Renal cortical epithelial cell (primary cell): ENCODE measurements at regions not wholly inside any gene's neighbourhood (a gene's known extent, or its start where the extent isn't known, plus 50 kb on each side); places are given as distances from the start of the nearest gene placed in this dataset.
A peak's percentile ranks its signal among the peaks of the same experiment; 100 is the strongest.
"Not testable (repeated sequence)": the region's sequence is repeated elsewhere in the genome, so short reads cannot be mapped to it uniquely, and the experiment has no call there.

Experiments used
- DNase-seq: peaks from one replicate; pipeline ENCODE4 v3.0.0-alpha.2; 2011; ENCODE audit warnings: low read depth

DNA sequence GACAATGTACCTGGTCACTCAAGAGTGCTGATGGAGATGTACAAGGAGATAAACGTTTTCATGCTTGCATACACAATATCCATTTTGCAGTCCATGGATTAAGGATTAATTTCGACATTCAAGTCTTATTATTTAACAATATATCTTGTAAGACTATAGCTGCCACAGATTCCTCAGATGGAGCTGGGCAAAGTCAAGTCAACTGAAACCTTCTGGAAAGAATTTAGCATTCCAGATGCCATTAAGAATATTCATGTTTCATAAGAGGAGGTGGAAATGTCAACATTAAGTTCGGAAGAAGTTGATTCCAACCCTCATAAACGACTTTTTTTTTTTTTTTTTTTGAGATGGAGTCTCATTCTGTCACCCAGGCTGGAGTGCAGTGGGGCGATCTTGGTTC lies 126.0 kb downstream of the SHANK2 start:
- not testable (repeated sequence) for DNase-seq

DNA sequence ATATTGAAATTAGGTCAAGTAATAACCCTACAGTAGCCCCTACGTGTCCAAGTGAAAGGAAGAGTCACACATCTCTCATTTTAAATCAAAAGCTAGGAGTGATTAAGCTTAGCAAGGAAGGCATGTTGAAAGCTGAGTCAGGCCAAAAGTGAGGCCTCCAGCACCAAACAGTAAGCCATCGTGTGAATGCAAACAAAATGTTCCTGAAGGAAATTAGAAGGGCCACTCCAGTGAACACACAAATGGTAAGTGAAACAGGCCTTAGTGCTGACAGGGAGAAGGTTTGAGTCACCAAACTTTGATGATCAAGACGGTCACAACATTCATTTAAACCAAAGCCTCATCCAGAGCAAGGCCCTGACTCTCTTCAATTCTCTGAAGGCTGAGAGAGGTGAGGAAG lies 127.2 kb downstream of the SHANK2 start:
- peak; percentile 75 for DNase-seq

DNA sequence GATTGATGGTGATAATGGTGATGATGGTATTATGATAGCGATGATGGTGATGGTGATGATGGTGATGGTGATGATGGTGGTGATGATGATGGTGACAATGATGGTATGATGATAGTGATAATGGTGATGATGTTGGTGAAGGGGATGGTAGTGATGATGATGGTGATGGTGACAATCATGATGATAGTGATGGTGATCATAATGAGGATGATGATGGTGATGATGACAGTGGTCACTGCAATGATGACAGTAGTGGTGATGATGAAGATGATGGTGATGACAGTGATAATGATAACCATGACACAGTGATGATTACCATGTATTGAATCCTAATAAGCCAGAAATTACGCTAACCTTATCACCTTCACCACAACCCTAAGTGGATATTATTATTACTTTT lies 128.2 kb downstream of the SHANK2 start:
- DNase-seq, result no peak

DNA sequence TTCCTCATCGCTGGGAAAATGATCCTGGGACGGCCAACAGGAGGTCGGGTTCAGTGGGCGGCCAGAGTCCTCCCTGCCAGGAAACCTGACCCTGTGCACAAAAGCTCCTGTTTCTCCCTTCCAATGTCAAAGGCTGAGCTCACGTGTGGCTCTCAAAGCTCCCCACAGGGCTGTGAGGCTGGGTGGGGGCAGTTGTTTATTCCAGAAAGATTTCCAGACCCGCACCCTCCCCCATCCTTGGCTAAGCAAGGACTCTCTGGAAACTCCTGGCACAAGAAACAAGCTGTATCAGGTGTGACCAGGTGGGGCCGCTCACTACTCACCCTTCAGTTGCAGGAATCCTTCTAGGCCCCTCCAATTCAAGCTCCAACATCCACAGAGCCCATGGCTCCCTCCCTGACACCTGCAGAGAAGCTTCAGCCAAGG lies 131.9 kb downstream of the SHANK2 start:
- DNase-seq, result peak; percentile 69

DNA sequence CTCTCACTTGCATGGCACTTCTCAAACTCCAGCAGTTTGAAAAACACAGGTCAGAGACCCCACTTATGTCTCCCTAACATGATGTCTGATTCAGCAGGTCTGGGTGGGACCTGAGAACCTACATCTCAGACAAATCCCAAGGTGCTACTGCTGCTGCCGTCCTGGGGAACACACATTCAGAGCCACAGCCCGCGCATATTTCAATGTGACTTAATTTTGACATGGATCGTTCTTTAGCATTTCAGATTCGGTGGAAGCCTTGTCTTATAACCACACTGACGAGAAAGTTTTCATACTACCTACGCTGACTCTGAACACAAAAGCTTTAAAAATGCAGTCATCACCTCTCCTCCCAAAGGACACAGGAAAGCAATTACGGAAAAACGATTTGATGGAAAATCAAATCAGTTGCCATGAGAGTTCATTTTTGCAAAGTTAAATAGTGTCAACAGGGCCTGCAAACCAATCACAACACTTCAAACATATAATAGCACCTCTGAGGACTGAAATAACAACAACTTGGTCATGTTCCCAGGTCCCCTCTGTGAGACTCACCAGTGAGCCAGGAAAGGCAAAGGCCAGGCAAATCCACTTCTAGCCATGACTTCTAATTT lies 132.6 kb downstream of the SHANK2 start:
- DNase-seq, result no peak

DNA sequence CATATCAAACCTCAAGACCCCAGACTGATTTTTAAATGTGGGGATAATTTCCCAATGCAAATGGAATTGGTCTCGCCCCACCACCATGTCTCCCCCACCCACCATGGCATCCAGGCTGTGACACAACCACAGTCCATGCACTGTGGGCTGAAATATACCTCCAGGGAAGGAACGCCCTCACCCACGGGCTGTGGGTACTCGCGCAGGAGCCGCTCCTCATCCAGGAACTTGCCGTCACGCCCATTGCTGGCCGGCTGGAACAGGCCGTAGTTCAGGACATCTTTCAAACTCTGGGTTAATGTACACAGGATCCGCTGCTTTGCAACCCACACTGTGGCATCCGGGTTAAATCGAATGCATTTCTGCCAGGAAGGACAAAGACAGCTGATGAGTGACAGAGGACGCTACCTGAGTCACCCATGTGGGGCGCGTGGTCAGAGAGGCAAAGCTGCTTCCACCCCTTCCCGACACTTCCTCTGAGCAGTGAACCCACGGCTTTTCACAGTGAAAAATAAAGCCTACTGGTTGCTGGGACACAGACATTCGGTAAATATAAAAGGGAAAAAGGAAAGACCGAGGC lies 133.6 kb downstream of the SHANK2 start:
- DNase-seq, result peak; percentile 83

DNA sequence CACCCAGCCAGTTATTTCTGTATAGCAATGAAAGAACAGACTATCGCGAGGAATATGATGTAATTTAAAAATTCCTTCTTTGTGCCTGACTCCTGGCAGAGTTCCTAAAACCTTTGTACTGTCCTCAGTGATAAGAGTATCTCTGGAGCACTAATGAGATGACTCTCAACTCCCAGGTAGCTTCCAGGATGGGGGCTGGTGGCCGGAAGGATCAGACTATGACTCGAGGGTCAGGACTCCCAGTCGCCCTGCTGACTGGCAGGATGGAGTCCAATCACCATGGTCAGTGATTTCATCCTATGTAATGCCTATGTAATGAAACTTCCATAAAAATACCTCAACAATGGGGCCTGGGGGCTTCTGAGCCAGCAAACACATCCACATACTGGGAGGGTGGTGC lies 135.1 kb downstream of the SHANK2 start:
- DNase-seq, result no peak

DNA sequence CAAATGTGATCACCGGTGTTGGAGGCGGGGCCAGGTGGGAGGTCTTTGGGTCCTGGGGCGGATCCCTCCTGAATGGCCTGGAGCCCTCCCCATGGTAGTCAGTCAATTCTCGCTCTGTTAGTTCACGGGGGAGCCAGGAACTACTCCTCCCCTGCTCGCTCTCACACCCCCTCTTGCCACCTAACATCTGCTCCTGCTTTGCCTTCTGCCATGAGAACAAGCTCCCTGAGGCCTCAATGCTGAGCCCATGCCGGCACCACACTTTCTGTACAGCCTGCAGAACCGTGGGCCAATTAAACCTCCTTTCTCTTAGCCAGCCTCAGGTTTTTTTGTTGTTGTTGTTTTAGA lies 135.7 kb downstream of the SHANK2 start:
- DNase-seq, result no peak

DNA sequence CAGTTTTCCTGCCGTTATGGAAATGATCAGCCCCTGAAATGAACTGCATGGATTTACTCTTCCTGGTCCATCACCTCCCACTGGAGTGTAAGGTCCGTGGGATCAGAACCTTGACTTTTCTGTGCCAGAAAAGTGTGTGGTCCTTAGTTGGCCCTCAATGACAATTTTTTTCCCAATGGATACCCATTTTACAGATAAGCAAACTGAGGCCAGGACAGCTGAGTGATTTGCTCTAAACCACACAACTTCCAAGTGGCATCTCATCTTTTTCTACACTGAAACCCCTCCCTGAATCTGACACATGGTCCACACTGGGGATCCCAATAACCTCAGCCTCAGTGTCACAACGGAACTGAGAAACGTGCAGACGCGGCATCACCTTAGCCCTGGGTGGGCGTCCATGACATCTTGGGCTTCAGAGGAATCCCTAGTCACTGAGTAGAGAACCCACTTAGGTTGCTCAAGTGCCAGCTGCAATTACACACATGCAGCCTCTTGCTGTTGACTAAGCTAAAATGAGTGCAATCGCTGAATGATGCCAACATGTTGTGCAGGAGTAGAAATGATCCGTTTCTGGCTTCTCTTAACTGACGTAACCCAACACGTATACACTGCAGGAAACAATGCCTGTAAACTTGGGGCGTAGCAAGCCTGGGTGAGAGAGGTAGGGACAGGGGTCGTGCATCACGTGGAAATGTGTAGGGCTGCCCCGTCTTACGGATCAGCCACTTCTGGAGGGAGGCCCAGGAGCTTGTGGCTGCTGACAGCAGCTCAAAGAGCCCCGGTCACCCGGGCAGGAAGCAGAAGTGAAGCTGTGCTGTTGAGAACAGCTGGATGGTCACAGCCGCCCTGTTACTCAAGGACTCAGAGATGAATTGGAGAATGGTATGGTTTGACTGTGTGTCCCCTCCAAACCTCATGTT lies 136.3 kb downstream of the SHANK2 start:
- DNase-seq, result no peak

DNA sequence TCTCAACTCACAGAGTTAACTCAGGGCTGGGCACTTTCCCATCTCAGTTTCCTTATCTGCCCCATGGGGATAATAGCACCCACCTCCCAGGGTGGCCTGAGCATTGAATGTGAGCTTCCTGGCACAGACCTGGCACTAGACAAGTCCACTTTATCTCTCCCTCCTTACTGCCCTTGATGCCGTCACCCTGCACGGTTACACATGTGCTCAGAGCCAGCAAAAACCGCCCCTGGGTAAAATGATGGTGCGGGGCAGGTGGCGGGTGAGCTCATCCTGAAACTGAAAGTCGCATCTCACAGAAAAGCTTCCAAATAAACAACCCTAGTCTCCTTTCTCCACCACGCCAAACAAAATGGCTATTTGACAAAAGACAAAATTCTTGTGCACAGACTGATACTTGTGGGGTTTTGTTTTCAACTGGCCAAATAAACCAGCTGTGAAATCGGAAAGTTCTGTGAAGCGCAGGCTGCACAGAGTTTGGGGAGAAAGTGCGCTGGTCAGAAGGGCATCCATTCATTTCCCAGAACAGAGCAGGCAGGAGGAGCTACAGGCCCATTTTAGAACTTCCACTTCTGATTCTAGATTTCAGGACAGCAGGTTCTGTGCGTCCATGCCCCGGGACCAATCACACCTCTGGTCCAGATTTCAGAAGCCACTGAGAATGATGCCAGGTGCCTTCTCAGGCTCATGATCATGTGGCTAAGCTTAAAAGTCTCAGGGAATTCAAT lies 138.1 kb downstream of the SHANK2 start:
- DNase-seq, result no peak

DNA sequence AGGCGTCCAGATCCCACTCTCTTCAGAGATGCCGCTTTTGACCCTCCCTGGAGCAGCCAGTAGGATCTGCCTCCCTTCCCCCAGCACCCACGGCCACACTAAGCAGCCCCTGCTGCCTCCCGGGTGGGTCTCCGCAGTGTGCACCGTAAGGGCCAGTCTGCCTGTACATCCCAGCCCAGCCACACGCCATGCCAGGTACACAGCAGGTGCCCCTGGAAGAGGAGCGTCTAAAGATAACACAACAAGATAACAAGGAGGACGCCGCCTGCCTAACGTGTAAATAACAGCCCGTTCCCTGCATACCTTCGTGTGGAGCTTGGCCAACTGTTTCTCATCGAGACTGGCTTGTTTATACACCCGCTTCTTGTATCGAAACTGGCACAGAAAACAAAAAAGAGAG lies 139.4 kb downstream of the SHANK2 start:
- no peak for DNase-seq

DNA sequence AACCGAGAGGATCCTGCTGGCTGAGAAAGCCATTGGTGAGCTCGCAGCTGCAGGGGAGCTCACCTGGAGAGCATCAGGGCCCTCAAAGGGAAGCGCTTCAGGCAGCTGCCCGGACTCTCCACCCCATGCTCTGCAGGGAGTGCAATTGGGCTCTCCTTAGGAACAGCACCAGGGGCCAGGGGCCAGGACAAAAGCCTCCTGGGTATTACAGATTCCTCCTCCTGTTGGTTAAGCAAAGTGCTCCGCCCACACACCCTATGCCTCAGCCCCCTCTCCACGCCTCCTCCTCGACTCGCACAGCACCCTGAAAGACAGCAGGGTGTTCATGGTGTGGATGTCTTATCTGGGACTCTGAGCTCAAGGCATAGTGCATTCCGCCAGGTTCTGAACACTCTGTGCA lies 139.9 kb downstream of the SHANK2 start:
- no peak for DNase-seq

DNA sequence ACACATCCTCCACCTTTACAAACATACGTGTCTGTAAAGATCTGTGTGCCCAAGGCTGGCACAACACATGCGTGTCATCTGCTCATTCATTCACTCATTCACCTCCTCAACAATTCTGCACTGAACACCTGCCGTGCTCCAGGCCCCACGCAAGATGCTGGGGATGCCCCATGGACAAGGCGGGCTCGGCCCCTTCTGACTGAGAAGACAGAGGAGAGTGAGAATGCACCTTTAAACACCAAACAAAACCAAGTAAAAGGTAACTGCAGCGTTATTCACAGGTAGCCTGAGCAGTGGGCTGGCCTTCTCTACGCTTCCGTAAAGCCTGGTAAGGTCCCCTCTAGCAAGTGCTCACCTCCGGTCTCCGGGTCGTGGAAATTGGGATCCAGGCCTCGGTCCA lies 142.8 kb downstream of the SHANK2 start:
- DNase-seq, result no peak

DNA sequence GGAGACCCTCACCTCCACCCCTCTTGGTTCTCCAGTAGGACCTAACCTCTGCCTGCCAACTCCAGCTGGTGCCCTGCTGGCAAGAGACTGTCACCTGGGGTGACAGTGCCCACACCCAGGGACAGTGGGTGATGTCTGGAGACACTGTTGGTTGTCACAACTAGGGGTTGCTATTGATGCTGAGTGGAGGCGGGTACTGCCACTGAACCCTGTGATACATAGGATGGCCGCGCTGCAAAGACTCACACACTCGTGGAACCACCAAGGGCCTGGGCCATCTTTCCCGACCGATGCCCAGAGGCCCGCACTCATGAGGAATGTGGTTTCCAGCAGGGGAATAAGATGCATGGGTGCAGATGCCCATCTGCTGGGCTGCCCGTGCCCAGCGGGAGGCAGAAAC lies 143.2 kb downstream of the SHANK2 start:
- no peak for DNase-seq

DNA sequence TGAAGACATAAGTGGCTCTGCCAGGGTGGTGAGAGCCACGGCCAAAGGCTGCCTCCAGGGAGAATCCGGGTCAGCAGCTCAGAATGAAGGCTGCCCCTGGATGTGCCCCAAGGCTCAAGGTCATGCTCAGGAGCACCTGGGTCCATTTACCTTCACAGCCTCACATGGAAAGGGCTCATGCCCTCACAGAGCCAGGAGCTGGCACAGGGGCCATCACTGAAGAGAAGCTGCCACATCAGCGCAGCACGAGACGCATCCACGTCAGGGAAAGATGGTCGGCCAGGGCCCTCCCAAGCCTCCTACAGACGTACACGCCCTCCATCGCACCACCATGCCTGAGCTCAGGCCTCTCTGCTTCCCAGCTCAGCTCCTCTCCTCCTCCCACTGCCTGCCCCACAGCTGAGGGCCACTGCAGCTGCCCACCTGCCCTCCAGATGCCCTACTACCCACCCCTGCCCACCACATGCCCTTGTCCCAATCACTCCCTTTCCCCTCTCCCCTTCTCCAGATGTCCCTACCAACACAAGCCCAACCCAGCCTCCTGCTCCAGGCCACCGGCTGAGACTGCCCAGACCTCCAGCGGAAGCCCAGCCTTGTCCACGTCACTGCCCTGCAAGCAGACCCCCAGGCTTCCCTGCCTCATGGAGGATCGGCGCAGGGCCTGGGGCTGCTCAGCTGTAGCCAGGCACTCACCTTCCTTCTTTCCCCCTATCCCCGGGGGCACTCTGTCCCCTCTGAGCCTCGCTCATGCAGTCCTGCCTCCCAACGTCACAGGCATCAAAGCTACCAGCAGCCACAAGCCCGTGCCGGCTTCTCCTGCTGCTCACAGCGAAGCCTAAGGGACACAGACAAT lies 144.1 kb downstream of the SHANK2 start:
- DNase-seq, result no peak

DNA sequence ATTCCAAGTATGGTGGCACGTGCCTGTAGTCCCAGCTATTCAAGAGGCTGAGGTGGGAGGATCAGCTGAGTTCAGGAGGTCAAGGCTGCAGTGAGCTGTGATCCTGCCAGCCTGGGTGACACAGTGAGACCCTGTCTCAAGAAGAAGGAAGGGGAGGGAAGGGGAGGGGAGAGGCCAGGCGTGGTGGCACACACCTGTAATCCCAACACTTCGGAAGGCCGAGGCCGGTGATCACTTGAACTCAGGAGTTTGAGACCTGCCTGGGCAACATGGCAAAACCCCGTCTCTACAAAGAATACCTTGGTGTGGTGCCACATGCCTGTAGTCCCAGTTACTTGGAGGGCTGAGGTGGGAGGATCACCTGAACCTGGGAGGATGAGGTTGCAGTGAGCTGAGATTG lies 145.7 kb downstream of the SHANK2 start:
- DNase-seq, result no peak

DNA sequence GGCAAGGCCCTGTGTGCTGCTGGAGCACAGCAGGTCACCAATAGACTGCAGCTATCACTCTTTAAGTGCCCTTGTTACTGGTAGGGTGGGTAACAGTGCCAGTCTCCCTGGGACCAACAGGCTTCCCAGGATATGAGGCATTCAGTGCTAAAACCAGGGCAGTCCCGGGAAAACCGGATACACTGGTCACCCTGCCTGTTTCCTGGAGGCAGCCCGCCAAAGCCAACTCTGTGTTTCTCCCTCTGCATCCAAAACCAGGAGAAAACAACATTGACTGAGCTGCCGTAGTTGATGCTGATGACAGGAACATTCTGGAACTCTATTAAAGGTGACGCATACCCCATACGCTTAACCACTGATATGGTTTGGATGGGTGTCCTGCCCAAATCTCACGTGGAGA lies 149.1 kb downstream of the SHANK2 start:
- DNase-seq, result peak; percentile 32

DNA sequence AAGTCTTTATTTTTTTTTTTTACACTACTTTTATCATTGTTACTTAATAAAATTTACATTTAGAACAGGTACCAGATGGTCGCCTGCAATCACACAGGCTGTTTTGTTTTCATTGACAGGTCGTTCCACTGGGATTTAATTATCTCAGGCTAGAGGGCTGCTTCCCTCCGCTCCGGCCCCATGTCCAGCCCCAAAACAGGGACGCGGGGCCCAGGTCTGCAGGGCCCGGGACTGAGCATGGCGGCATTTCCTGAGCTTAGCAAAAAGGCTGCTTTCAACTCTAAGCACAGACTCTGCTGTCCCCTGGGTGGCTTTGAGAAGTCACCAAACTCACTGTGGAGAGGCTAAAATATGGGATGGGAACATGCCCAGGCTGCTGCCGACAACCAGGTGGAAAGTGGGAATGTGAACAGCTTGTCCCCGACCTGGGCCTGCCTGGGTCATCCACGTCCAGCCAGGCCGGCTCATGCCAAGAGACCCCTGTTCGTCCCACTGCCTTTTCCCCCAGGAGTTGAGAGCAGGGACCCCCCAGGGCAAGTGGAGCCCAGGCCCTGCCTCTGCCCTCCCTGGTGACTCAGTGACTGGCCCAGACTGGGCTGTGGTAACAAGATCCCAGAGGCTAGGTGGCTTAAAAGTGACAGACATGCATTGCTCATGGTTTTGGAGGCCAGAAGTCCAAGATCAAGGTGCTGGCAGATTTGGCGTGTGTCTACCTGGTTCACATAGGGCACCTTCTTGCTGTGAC lies 150.0 kb downstream of the SHANK2 start:
- DNase-seq, result no peak

DNA sequence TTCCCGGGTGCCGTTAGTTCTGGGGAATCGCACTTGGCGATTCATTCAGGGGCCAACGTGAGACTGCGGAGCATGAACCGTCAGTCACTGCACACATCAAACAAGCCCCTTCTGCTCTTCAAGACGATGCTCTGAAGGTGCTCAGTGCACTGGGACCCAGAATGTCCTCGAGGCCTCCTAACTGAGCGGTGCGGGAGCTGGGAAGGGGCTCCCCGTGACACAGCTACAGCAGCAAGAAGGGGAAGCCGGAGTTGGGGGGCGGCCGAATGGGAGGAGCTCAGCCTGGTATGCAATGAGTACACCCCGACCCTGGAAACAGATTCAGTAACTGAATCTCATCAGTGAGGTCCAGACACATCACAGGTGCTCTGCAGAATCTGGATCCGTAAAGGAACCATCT lies 150.8 kb downstream of the SHANK2 start:
- DNase-seq, result no peak

DNA sequence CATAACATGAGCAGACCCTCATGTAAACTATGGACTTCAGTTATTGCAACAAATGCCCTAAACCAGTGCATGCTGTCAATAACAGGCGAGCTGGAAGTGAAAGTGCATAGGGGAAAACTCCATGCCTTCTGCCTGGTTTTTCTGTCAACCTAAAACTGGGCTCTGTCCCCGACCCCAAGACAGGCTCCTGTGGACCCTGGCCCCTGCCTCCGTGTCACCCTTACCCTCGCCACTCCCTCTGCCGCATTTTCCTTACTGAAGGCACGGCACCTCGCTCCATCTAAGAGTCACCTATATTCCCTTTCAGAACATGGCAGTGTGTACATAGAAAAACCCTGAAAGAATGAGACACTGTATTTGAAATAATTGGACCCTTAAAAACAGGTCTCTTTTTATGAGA lies 151.3 kb downstream of the SHANK2 start:
- no peak for DNase-seq

DNA sequence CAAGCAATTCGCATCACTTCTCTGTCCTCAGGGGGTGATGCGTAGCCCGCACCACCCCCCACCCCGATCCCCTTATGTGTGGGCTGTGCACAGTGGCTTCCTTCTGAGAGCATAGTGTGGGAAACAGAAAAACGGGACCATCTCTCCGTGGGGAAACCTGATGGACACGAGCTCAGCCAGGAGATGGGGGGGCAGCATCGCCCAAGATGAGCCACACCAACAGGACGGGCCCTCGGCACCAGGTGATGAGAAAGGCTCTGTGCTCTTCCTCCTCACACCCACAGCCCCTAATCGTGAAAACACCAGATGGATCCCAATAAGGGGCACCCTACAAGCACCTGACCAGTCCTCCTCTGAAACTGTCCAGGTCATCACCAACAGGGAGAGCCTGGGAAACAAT lies 153.6 kb downstream of the SHANK2 start:
- no peak for DNase-seq
